GM12878 (cell line): ENCODE measurements at regions not wholly inside any gene's neighbourhood (a gene's known extent, or its start where the extent isn't known, plus 50 kb on each side); places are given as distances from the start of the nearest gene placed in this dataset.

Source experiments
- ATAC-seq: fragments of 200-7000 bp; cut with Tn5 transposase; 3 replicates; pipeline ENCODE4 v1.9.1; 2020; ENCODE audit warnings: mild to moderate bottlenecking, moderate library complexity
- BruUV-seq: library from RNA; stranded (reverse); fragments of 400-500 nt; replicated peaks from 2 replicates; lab custom pipeline; 2021; lab: Mats Ljungman, UMichigan
- CTCF ChIA-PET: fragments of 300-600 bp; sonication (Branson Sonifier 250); formaldehyde crosslinking; extraction: SDS; loops from one replicate; lab custom pipeline; 2021; ENCODE audit warnings: inconsistent platforms; lab: Yijun Ruan, JAX
- POLR2A ChIA-PET: fragments of 350-600 bp; formaldehyde crosslinking; extraction: SDS; loops from one replicate; lab custom pipeline; 2021; ENCODE audit warnings: inconsistent platforms; lab: Charles Lee
- RAD21 ChIA-PET: fragments of 300-600 bp; sonication (Branson Sonifier 250); formaldehyde crosslinking; loops from one replicate; lab custom pipeline; 2023; ENCODE audit warnings: antibody characterized with exemption; ENCODE audit not compliant: unreplicated experiment; lab: Charles Lee
- SMC1A ChIA-PET: fragments of 300-600 bp; sonication (Branson Sonifier 250); formaldehyde crosslinking; loops from one replicate; lab custom pipeline; 2023; ENCODE audit not compliant: unreplicated experiment, uncharacterized antibody; lab: Charles Lee
- DNase-seq: peaks from one replicate; pipeline ENCODE4 v3.0.0-alpha.2; 2011; ENCODE audit warnings: low read depth, low spot score
- FAIRE-seq: peaks from 3 replicates; lab custom pipeline; 2011; peaks lifted over from hg19 to GRCh38; lab: Jason Lieb, UNC
- H2AFZ ChIP-seq: 2 replicates; pipeline ENCODE4 v1.6.0; 2011; ENCODE audit warnings: low read depth, low read length, control low read depth; ENCODE audit not compliant: control insufficient read depth
- H3K27ac ChIP-seq: 2 replicates; pipeline ENCODE4 v1.5.1; 2011; ENCODE audit warnings: control low read depth; ENCODE audit not compliant: control insufficient read depth, insufficient read depth
- H3K27me3 ChIP-seq, 2 experiments: replicated peaks in 1 of 2; 2 replicates each; pipeline versions ENCODE4 v1.6.0 to v1.6.1; 2011; ENCODE audit warnings: low read length in 1 of 2; ENCODE audit not compliant: control insufficient read depth in 2 of 2, insufficient read depth in 2 of 2
- H3K36me3 ChIP-seq, 2 experiments: 2 replicates each; pipeline ENCODE4 v1.5.1; 2011; ENCODE audit warnings: low read length in 1 of 2; ENCODE audit not compliant: control insufficient read depth in 2 of 2, insufficient read depth in 2 of 2
- H3K4me1 ChIP-seq: 2 replicates; pipeline ENCODE4 v1.6.1; 2011; ENCODE audit warnings: mild to moderate bottlenecking, low read length, moderate library complexity, mixed read lengths; ENCODE audit not compliant: control insufficient read depth, insufficient read depth
- H3K4me2 ChIP-seq: 2 replicates; pipeline ENCODE4 v1.6.0; 2011; ENCODE audit warnings: control low read depth; ENCODE audit not compliant: control insufficient read depth, insufficient read depth
- H3K4me3 ChIP-seq: fragments of 200-600 bp; sonication (generic); 2 replicates; pipeline ENCODE4 v1.5.1; 2016
- H3K79me2 ChIP-seq: 2 replicates; pipeline ENCODE4 v1.6.0; 2011; ENCODE audit warnings: low read length; ENCODE audit not compliant: control insufficient read depth, insufficient read depth
- H3K9ac ChIP-seq: 2 replicates; pipeline ENCODE4 v1.8.0; 2011; ENCODE audit warnings: low read length, control low read depth, mixed read lengths; ENCODE audit not compliant: control insufficient read depth, insufficient read depth
- H3K9me3 ChIP-seq: replicated peaks from 3 replicates; pipeline ENCODE4 v1.5.1; 2011; ENCODE audit warnings: mild to moderate bottlenecking, low read length; ENCODE audit not compliant: control insufficient read depth, insufficient read depth
- H4K20me1 ChIP-seq: 2 replicates; pipeline ENCODE4 v1.6.0; 2011; ENCODE audit not compliant: control insufficient read depth, insufficient read depth
- EED ChIP-seq: sonication (generic); IDR thresholded peaks from 2 replicates; pipeline ENCODE4 v1.6.1; 2016; ENCODE audit warnings: antibody characterized with exemption, low read depth
- SIN3A ChIP-seq: IDR thresholded peaks from 2 replicates; pipeline ENCODE4 v1.6.1; 2012; ENCODE audit warnings: low read depth, low read length, improper control_type of control experiment
- SIX5 ChIP-seq: IDR thresholded peaks from 2 replicates; pipeline ENCODE4 v1.6.1; 2011; ENCODE audit warnings: mild to moderate bottlenecking, low read depth, low read length, moderate library complexity; ENCODE audit not compliant: severe bottlenecking
- WGBS: methylation state at CpG from one replicate; pipeline ENCODE4 v1.1.6; 2016; ENCODE audit warnings: low lambda C conversion rate; ENCODE audit not compliant: insufficient replicate concordance, insufficient coverage; ENCODE audit errors: missing lambda C conversion rate; 5-methylcytosine and 5-hydroxymethylcytosine counted together
- in situ Hi-C: fragments of 300-500 bp; cut with MboI; formaldehyde crosslinking; loops from 9 replicates; pipeline ENCODE4 v1.14.3; 2018; ENCODE audit warnings: mixed read lengths
- intact Hi-C: fragments of 100-400 bp; cut with micrococcal nuclease; formaldehyde crosslinking; loops from one replicate; pipeline ENCODE4 v1.14.2; 2022; ENCODE audit not compliant: unreplicated experiment
- TF ChIP-seq, protein P1 (sequence below): fragments of 450-650 bp; IDR thresholded peaks from 2 replicates; pipeline ENCODE4 v1.6.1; 2018; ENCODE audit warnings: borderline replicate concordance, mild to moderate bottlenecking; ENCODE audit not compliant: partially characterized antibody
- TF ChIP-seq, protein P2 (sequence below): fragments of 450-650 bp; IDR thresholded peaks from 2 replicates; pipeline ENCODE4 v1.6.1; 2017; ENCODE audit warnings: mild to moderate bottlenecking, moderate library complexity

GRCh38 chr6:40950986-40951698 lies 87.9 kb downstream of the UNC5CL start:
- no peak for ATAC-seq
- Histone ChIP-seq H3K4me1 (no peaks in the 10 kb centered on the region), H2AFZ (no peak overlapping the region), H3K27me3 (no peaks in the 10 kb centered on the region), H3K9me3 (no peaks in the 10 kb centered on the region), H3K36me3 (no peaks in the 10 kb centered on the region), H3K27ac (no peak overlapping the region), H3K4me3 (no peak overlapping the region), H4K20me1 (no peaks in the 10 kb centered on the region; the same call in 1 of the 2 replicates), H3K4me2 (no peak overlapping the region), H3K9ac (no peak overlapping the region), H3K79me2 (no peaks in the 10 kb centered on the region)
- DNase-seq, result no peak
- ChIA-PET CTCF (interaction anchor here (0.7 to 0.9 kb wide), 3 partner anchors 16 to 1422 kb away, joined by 3 to 4 read pairs (median 3); no protein-coding TSS in a partner anchor), RAD21 (no interaction called here), SMC1A (no interaction called here), POLR2A (no interaction called here)
- intact Hi-C loops, result no loop called here
- FAIRE-seq, result no peak
- WGBS, result 51% methylated on average over 7 of the region's 7 CpGs
- no TSS peak for BruUV-seq
- no peak for TF ChIP-seq EED
- no peak for TF ChIP-seq SIN3A
- TF ChIP-seq, protein P1, sequence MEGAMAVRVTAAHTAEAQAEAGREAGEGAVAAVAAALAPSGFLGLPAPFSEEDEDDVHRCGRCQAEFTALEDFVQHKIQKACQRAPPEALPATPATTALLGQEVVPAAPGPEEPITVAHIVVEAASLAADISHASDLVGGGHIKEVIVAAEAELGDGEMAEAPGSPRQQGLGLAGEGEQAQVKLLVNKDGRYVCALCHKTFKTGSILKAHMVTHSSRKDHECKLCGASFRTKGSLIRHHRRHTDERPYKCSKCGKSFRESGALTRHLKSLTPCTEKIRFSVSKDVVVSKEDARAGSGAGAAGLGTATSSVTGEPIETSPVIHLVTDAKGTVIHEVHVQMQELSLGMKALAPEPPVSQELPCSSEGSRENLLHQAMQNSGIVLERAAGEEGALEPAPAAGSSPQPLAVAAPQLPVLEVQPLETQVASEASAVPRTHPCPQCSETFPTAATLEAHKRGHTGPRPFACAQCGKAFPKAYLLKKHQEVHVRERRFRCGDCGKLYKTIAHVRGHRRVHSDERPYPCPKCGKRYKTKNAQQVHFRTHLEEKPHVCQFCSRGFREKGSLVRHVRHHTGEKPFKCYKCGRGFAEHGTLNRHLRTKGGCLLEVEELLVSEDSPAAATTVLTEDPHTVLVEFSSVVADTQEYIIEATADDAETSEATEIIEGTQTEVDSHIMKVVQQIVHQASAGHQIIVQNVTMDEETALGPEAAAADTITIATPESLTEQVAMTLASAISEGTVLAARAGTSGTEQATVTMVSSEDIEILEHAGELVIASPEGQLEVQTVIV, result no peak
- no peak for TF ChIP-seq SIX5
- TF ChIP-seq, protein P2, sequence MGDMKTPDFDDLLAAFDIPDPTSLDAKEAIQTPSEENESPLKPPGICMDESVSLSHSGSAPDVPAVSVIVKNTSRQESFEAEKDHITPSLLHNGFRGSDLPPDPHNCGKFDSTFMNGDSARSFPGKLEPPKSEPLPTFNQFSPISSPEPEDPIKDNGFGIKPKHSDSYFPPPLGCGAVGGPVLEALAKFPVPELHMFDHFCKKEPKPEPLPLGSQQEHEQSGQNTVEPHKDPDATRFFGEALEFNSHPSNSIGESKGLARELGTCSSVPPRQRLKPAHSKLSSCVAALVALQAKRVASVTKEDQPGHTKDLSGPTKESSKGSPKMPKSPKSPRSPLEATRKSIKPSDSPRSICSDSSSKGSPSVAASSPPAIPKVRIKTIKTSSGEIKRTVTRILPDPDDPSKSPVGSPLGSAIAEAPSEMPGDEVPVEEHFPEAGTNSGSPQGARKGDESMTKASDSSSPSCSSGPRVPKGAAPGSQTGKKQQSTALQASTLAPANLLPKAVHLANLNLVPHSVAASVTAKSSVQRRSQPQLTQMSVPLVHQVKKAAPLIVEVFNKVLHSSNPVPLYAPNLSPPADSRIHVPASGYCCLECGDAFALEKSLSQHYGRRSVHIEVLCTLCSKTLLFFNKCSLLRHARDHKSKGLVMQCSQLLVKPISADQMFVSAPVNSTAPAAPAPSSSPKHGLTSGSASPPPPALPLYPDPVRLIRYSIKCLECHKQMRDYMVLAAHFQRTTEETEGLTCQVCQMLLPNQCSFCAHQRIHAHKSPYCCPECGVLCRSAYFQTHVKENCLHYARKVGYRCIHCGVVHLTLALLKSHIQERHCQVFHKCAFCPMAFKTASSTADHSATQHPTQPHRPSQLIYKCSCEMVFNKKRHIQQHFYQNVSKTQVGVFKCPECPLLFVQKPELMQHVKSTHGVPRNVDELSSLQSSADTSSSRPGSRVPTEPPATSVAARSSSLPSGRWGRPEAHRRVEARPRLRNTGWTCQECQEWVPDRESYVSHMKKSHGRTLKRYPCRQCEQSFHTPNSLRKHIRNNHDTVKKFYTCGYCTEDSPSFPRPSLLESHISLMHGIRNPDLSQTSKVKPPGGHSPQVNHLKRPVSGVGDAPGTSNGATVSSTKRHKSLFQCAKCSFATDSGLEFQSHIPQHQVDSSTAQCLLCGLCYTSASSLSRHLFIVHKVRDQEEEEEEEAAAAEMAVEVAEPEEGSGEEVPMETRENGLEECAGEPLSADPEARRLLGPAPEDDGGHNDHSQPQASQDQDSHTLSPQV, result no peak
- in situ Hi-C loops, result no loop called here
